ENCODE measurements at regions not wholly inside any gene's neighbourhood (a gene's known extent, or its start where the extent isn't known, plus 50 kb on each side); places are given as distances from the start of the nearest gene placed in this dataset.
A peak's percentile ranks its signal among the peaks of the same experiment; 100 is the strongest.

GRCh38 chr13:44181931-44182330, 191.7 kb upstream of the SERP2 start:
- intact Hi-C loops (cut with DNase I), result no loop called here
- DNase-seq, result no peak

GRCh38 chr13:44184740-44185139, 188.9 kb upstream of the SERP2 start:
- intact Hi-C loops (cut with DNase I), result no loop called here
- DNase-seq, result no peak

DNA sequence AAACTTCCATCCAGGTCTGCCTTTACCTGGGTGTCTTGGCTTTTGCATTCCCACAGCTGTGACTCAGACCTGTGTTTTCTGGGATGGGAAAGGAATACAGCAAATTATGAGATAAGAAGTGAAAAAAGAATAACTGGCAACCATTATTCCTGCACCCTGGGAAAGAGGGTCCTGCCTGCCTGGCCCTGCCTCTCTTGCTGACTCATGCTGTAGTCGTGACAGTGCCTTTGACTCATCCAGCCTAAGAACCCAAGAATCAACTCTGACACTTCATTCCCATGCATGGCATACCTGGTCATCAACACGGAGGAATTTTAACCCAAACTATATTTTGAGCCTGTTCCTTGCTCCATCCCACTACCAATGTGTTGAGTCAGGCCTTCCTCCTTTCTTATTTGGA, 185.4 kb upstream of the SERP2 start:
- DNase-seq, result no peak
- intact Hi-C loops (cut with DNase I), result no loop called here

DNA sequence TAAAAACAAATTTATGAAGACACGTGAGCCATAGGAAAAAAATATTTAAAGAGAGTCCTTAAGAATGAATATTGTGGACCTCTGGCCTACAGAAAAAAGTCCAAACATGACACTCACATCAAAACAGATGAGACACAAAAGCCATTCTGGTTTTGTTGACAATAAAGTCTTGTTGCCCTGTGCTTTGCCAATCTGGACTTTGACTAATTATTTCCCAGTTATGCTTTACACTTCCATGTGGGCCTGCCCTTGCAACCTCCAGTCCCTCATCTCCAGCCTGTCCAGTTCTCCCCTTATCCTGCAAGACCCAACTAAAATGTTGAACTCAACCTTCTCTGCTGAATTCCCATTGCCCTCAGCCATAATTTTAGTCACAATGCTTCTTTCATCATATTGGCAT, 184.5 kb upstream of the SERP2 start:
- intact Hi-C loops (cut with DNase I), result no loop called here
- DNase-seq, result no peak

DNA sequence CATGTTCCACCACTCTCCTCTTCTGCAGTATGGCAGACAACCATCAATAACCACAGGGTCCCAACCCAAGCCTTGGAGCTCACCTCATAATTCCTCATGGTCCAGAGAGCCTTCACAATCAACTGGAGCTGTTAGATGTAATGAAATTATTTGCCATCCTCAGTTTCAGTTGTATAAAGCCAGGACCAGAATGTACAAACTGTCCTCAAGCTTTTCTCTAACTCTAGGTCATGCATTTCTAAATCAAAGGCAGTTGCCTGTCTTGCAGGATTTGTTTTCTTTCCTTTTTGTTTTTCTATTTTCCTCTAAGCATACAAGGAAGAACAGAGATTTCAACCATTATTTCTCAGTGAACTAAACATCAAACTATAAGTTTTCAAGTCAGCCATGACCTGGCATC, 182.5 kb upstream of the SERP2 start:
- intact Hi-C loops (cut with DNase I), result no loop called here
- DNase-seq, result no peak

DNA sequence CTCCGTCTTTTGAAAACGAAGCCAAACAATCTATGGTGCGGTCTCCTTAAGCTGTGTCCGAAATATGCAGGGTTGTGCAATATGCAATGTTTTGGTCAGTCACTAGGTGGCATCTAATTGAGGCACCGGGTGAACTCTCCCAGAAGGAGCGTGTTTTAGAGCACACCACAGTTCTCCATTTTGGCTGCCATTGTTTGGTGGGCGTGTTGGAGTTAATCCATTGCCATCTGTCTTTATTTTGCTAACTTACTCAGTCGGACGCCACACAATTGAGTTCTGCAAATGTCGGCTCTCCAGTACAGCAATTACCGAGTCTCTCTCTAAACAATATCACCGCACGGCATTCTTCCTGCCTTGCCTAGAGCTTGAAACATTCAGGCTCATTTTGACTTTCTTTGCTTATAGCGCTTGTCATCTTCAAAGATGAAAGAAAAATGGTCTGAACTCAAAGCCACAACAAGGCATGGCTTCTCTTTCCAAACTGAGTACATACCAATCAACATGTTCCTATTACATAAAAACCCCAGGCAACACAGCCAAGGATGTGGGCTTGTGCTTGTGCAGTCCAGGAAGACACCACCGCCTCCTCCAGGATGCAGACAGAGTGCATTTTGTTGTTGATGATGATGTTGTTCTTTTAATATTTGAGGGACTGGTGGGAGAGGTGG, 182.0 kb upstream of the SERP2 start:
- peak in 32 of 42 donors; percentile 11 to 81 (median 50) for DNase-seq
- intact Hi-C loops (cut with DNase I), result no loop called here

- no peak for DNase-seq
- intact Hi-C loops (cut with DNase I), result no loop called here
Measured at GRCh38 chr13:44193731-44194130, 179.9 kb upstream of the SERP2 start.

DNA sequence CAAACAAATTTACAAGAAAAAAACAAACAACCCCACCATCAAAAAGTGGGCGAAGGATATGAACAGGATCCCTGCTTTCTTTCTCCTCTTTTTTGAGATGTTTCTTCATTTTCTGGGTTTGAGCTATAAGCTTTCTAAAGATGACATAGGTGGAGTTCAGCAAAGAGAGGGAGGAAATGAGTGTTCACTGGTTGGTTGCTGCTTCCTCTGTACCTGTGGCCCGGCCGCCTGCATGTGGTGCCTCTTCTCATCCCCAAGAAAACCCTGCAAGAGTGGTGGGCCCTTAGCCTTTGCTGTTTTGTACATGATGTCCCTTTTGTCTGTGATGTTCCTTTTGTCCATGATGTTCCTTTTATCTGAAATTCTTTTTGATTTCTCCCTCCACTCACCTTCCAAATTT, 178.4 kb upstream of the SERP2 start:
- intact Hi-C loops (cut with DNase I), result no loop called here
- no peak for DNase-seq

DNA sequence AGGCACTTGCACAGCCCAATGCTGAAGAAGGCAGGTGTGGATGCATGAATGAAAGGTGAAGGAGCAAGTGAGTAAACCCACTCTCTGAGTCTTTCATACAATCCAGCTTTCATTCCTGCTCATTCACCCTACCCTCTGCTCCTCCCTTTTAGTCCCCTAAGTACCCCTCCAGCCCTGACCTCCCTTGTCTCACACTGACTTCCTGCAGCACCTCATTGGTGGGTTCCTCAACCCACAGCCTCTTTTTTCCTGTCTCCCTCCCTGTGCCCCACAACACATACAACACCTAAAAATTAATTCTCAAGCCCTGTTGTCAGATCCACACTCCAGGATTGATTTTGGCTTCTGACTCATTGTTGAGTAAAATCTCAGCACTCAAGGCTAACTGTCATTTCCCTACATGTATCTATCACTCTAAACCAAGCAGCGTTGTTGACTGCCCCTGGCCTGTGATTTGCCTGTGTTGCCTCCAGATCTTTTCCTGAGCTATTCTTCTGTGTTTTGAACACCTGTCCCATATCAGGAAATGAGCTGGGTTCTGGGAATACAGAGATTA, 177.3 kb upstream of the SERP2 start:
- DNase-seq, result no peak
- intact Hi-C loops (cut with DNase I), result no loop called here

DNA sequence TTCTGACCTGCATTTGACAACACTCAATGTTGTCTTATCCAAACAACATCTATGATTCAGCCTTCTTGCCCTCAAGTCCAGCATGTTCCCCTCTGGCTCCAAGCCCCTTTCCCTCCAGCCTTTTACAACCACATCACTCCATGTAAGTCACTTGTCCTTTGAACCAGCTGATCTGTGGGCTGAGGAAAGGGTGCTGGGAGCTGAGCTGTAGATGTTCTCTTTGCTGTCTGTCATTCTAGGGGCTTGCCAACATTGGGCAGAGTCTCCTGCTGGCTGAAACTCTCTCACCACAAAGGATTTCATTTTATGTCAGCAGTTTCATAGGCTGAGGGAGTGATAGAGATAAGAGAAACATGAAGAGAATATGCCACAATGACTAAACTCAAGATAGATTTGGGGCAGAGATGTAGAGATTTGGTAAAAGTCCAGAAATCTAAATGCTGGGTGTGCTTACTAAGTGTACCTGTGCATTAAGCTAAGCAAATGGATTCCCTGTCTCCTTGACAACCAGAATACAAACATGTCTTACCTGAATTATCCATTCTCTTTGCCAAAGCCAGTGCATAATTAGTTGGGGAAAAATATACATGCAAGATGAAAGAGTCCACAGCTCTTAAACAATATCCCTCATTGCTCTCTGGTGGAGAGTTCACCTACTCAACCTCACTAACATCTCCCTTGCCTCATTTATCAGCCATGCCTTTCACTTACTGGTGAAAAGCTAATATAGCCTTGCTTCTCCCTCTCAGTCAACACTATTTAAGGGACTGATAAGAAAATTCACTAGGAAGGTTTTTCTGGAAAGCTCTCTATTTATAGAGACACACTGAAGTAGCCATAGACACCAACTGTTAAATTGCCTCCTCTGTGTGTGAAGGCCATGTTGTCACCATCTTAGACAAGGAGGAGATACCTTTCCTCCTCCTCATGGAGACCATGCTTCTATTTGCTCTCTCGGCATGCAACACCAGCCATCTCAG, 175.5 kb upstream of the SERP2 start:
- DNase-seq, result no peak
- intact Hi-C loops (cut with DNase I), result no loop called here

GRCh38 chr13:44198826-44199225, 174.8 kb upstream of the SERP2 start:
- intact Hi-C loops (cut with DNase I), result no loop called here
- DNase-seq, result no peak

DNA sequence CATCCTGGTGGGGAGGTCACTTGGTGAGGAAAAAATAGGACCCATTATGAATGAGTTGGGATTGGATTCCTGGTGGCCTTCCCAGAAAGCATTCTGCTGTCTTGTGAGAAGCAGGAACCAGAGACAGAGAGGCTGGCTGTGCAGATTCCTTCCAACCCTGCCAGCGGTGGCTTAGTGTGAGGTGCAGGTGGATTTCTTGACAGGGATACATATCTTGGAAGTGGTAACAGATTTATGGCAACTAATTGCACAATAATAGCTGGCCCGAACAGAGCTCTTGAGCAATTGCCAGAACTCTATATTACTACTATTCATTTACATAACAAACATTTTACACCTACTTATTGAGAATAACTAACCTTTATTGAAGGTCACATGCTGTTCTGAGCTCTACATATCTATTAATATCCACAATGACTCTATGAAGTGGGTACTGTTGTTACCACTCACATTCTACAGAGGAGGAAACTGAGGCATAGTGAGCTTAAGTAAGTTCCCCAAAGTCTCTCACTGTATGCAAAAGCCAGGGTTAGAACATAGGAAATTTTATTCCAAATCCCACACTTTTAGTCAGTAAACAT, 173.9 kb upstream of the SERP2 start:
- intact Hi-C loops (cut with DNase I), result no loop called here
- DNase-seq, result no peak

- intact Hi-C loops (cut with DNase I), result no loop called here
- no peak for DNase-seq
Measured at GRCh38 chr13:44206434-44206833, 167.2 kb upstream of the SERP2 start.

DNA sequence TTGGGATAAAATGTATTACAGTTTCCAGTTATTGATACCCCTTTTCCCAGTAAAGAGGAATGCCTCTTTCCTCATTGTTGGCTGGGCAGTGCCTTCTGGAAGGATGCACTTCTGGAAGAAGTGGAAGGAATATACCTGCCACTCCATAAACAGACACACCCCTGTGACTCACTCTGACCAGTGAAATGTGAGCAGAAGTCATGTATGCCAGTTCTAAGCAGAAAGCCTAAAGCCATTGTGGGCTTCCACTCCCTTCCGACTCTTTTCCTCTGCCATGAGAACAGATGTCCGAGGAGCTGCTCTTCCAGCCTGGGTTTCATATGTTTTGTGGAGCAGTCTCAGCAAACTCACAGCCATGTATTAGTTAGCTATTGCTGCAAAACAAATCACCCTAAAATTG, 166.1 kb upstream of the SERP2 start:
- no peak for DNase-seq
- intact Hi-C loops (cut with DNase I), result no loop called here

DNA sequence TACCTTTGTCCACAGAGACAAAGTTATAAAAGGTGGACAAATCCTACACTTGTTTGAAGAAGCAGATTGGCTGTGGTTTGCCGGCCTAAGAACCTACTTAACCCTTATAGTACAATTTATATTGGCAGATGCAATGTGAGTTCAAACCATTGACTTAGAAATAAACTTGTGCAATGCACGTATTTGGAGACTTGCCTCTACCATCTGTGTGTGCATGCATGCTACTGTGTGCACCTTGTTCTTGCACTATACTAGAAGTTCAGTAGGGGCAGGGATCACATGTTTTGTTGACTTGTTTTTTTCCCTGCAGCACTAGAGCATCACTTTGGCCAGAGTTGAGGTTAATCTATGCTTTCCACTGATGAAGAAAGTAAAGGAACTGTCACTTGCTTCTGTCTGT, 163.1 kb upstream of the SERP2 start:
- DNase-seq, result peak in 1 of 42 donors; percentile 21
- intact Hi-C loops (cut with DNase I), result no loop called here

- peak; percentile 8 to 87 (median 64) for DNase-seq
Measured at GRCh38 chr13:44211286-44211685, 162.3 kb upstream of the SERP2 start.

DNA sequence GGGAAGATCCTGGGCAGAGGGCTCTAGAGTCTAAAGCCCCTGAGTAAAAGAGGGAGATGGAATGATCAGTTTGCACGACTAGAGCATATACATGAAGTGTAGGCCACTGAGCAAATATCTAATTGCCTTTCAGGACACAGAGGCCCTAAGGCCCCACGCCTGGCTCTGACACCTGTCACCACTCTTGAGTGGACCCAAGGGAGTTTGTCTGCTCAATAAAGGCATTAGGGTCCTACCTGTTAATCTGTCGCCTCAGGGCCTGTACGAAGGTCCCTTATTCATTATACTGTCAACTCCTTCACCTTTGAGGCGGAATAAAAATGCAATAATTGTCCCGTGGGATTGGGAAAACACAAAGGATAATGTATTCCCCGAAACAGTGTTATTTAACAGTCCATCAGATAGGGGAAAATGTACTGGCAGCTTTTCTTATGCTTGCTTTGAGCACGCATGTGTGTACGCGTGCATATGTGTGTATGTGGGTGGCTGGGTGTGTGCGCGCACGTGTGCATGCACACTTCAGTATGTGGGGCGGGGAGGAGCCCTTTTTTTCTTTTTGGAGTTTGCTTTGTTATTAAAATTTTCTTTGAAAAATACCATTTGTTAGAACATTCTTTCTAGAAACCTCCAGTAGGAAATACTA, 161.8 kb upstream of the SERP2 start:
- intact Hi-C loops (cut with DNase I), result no loop called here
- peak in 2 of 42 donors; percentile 32 to 37 for DNase-seq

More at GRCh38 chr13:44211286-44211685, 162.3 kb upstream of the SERP2 start:
- intact Hi-C loops (cut with DNase I), result no loop called here

DNA sequence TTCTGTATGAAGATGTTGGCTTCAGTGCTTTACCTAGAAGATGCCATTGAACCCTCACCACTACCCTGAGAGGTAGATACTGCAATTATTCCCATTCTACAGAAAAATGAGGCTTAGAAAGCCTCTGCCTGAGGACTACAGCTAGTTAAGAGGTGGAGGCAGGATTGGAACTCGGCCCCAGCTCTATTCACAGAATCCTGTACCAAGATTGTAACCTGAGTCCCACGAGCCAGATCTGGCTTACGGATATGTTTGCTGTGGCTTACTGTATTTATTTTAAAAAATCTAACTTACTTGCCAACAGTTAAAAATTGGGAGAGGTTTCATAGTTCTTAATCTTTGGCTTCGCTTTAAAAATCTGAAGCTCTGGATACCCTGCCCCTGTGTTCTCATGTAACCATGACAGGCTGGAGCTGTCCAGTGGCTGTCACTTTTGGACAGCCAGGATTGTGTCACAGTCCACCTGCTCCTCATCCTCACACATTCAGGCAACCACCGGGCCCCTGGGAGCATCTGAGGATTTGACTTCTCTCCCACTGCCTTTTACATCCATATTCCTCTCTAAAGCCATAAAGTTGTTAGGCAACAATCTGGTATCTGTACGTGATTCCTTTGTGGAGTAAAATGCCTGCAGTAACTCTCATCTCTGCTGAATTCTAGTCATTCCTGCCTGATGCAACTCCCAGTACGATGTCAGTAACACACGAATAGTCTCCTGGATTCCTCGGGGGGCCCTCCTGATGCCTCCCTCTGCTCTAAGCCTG, 160.8 kb upstream of the SERP2 start:
- peak in 2 of 42 donors; percentile 8 to 53 for DNase-seq
- intact Hi-C loops (cut with DNase I), result no loop called here
